ENCODE measurements at regions not wholly inside any gene's neighbourhood (a gene's known extent, or its start where the extent isn't known, plus 50 kb on each side); places are given as distances from the start of the nearest gene placed in this dataset.

DNA sequence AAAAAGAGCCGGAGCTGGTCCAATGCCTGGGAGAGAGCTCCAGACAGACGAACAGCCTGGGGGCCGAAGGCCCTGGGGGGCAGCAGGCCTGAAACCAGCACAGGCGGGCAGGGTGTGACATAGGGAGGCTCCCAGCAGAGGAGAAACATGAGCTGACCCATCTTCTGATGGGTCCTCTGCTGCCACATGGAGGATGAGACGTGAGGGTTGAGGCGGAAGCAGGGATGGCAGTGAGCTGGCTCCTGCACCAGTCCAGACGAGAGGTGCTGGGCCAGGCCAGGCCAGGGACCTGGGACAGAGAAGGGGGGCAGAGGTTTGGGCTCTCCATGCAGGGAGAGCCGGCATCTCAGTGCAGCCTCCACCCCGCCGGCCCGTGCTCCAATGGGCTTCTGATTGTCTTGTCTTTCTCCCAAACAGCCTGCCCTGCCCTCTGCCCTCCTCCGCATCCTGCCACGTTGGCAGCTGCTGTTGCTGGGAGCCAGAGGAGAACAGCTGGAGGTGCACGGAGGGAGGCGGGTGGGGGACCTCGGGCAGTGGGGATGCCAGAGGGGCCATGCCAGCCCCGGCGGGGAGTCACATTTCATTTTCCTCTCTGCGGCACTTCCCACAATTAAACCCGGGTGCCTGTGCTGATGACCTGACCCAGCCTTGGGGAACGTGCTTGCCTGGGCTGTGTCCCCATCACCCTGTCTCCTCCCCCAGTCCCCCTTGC lies 139.1 kb upstream of the GSE1 start:
- no peak for TF ChIP-seq CTCF (IDR thresholded peaks at IDR 0.05; ENCODE audit: low read depth, low read length)
- no peak for TF ChIP-seq EZH2phosphoT487 (IDR thresholded peaks at IDR 0.05; ENCODE audit: low read depth)
